GM10266 (cell line): ENCODE measurements at regions not wholly inside any gene's neighbourhood (a gene's known extent, or its start where the extent isn't known, plus 50 kb on each side); places are given as distances from the start of the nearest gene placed in this dataset.
"Not testable (repeated sequence)": the region's sequence is repeated elsewhere in the genome, so short reads cannot be mapped to it uniquely, and the experiment has no call there.

Experiments used
- DNase-seq: peaks from one replicate; pipeline ENCODE4 v3.0.0; 2012; ENCODE audit errors: extremely low spot score
- TF ChIP-seq, protein P1 (sequence below): IDR thresholded peaks from 2 replicates; pipeline ENCODE4 v1.5.1; 2012; ENCODE audit warnings: mild to moderate bottlenecking, low read depth; ENCODE audit not compliant: control insufficient read depth, insufficient read depth; ENCODE audit errors: missing control alignments

DNA sequence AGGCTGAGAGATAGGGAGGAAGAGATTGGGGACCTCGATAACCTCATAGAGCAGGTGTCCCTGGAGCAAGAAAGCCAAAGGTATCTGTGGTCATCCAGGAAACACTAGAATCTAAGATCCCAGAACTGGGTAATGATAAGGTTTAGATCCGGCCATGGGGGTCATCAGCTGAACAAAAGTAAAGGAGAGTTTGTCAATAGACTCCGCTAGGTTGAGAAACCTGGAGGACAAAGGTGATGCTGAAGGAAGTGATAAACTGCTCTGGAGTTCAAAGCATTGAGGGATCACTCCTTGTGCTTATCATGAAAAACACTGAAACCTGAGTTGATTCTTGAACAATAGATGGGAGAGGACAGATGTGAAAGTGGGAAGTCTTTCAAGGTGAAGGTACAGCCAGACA, 59.5 kb upstream of the SLC2A1 start:
- TF ChIP-seq, protein P1, sequence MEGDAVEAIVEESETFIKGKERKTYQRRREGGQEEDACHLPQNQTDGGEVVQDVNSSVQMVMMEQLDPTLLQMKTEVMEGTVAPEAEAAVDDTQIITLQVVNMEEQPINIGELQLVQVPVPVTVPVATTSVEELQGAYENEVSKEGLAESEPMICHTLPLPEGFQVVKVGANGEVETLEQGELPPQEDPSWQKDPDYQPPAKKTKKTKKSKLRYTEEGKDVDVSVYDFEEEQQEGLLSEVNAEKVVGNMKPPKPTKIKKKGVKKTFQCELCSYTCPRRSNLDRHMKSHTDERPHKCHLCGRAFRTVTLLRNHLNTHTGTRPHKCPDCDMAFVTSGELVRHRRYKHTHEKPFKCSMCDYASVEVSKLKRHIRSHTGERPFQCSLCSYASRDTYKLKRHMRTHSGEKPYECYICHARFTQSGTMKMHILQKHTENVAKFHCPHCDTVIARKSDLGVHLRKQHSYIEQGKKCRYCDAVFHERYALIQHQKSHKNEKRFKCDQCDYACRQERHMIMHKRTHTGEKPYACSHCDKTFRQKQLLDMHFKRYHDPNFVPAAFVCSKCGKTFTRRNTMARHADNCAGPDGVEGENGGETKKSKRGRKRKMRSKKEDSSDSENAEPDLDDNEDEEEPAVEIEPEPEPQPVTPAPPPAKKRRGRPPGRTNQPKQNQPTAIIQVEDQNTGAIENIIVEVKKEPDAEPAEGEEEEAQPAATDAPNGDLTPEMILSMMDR, result no peak
- DNase-seq, result no peak

DNA sequence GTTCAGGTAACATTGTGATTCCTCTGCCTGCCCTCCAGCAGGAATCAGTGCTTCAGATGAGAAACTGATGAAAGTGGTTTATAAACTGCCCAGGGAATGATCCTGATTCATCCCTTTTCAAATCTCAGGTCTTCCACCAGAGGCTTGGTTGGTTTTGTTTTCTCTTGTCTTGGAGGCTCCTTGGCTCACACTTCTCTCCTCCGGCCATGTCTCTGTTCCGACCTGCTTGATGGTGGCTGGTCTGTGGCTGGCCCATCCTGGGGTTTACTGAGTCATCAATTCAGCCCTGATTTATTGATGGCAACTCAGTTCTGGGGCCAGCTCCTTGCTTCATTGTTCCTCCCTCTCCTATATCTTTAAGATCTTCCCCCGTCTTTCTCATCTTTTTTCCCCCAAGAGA, 56.6 kb upstream of the SLC2A1 start:
- TF ChIP-seq, protein P1, result no peak
- DNase-seq, result no peak

DNA sequence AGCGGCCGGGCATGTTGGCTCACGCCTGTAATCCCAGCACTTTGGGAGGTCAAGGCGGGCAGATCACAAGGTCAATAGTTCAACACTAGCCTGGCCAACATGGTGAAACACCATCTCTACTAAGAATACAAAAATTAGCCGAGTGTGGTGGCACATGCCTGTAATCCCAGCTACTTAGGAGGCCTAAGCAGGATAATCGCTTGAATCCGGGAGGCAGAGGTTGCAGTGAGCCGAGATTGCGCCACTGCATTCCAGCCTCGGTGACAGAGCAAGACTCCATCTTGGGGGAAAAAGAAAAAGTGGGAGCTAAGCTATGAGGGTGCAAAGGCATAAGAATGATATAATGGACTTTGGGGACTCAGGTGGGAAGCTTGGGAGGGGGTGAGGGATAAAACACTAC, 55.9 kb upstream of the SLC2A1 start:
- DNase-seq, result not testable (repeated sequence)

DNA sequence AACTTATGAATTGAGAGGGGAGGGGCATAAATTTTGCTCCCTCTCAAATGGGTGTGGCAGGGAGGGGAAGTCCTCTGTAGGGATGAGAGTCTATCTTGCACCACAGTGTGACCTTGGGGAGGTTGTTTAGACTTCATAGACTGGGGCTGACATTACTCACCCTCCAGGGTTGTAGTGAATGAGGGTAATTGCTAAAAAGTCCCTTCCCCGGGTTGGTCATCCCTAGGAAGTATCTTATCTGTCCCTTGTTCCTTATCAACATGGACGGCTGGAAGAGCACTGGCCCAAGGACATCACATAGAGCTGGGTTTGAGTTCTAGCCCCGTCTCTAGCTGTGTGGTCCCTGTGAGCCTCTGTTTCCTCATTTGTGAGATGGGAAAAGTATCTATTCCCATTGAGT, 52.4 kb upstream of the SLC2A1 start:
- TF ChIP-seq, protein P1, result no peak
- DNase-seq, result no peak

DNA sequence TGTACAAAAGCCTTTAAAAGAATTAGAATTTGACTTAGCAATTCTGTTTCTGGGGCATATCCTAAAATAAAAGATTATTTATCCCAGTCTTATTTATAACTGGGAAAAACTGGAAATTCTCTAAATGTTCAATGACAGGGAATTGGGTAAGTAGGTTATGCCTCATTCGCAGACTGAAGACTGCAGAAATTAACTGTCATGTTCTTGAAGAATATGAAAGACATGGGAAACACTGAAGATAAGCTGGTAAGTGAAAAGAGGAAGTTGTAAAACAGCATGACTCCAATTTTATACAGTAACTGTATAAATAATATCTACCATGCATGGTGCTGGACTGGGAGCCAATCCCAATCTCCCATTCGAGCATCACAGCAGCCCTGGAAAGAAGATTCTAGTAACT, 50.6 kb upstream of the SLC2A1 start:
- TF ChIP-seq, protein P1, result no peak
- no peak for DNase-seq

DNA sequence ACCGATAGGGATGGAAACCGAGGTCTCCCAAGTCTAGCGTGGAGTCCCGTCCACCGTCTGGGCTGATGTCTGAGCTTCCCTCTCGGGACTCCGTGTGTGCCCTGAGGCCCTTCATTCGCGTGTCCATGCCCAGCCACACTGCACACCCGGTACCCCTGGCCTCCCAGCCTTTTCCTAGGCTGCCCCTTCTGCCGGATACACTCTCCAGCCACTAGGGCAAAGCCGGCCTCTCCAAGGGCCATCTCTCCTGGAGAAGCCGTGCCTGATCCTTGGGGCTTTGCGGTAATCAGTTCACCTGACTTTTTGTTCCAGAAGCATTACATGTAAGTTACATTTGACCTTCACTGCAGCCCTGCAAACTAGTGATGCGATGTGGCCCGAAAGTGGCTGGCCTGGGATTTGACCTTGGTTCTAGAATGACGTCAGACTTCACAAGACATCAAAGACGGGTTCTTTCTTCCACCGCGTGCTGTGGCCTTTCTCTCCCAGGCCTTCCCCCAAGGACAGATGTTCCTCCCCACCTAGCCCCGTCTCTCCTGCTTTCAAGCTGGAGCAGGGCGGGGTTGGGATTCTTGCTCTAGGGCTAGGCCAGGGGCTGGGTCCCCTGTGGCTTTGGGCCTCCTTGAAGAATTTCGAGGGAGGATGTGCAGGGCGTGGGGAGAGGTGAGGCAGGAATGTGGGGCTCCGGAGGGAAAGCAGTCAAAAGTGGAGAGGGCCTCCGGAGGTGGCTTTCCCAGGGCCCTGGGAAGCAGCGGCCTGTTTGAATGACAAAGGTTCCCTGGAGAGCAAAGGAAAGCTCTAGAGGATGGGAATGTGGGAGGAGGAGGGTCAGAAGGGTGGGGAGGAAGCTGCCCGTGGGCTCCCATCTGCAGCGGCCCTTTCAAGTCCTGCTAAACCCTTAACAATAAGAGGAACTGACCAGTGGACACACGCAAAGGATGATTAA, 49.7 kb upstream of the SLC2A1 start:
- DNase-seq, result no peak
- TF ChIP-seq, protein P1, result no peak
